ENCODE measurements at regions not wholly inside any gene's neighbourhood (a gene's known extent, or its start where the extent isn't known, plus 50 kb on each side); places are given as distances from the start of the nearest gene placed in this dataset.

- Mint-ChIP-seq H3K27me3 (ENCODE audit: insufficient read depth, unreplicated experiment) (no peaks in the 10 kb centered on the region), H3K4me1 (ENCODE audit: insufficient read depth, unreplicated experiment) (peaks cover 13% of the 10 kb centered on the region), H3K36me3 (ENCODE audit: insufficient read depth, unreplicated experiment) (no peaks in the 10 kb centered on the region), H3K9me3 (ENCODE audit: unreplicated experiment) (no peaks in the 10 kb centered on the region), H3K4me3 (ENCODE audit: unreplicated experiment) (no peak overlapping the region), H3K27ac (ENCODE audit: low read depth, unreplicated experiment) (no peak overlapping the region)
- TF ChIP-seq CTCF (IDR thresholded peaks at IDR 0.05; ENCODE audit: unreplicated experiment), result no peak
- CTCF ChIA-PET, result interaction anchor here (0.6 to 4.4 kb wide), 11 partner anchors 12 to 610 kb away, joined by 3 to 49 read pairs (median 5); no protein-coding TSS in a partner anchor
- no peak for DNase-seq (ENCODE audit: unreplicated experiment)
- intact Hi-C loops (cut with micrococcal nuclease), result loop anchor here (1.0 to 10.0 kb wide), 4 partner anchors 46 to 1172 kb away; no protein-coding TSS in a partner anchor
- POLR2A ChIA-PET, result no interaction called here
- no TSS peak for BruUV-seq (replicated peaks)
These were observed 245.5 kb downstream of the REEP3 start for GRCh38 chr10:63766745-63767137.

- peak; percentile 29 for DNase-seq (ENCODE audit: unreplicated experiment)
These were observed 246.1 kb downstream of the REEP3 start for GRCh38 chr10:63767138-63767801.

DNA sequence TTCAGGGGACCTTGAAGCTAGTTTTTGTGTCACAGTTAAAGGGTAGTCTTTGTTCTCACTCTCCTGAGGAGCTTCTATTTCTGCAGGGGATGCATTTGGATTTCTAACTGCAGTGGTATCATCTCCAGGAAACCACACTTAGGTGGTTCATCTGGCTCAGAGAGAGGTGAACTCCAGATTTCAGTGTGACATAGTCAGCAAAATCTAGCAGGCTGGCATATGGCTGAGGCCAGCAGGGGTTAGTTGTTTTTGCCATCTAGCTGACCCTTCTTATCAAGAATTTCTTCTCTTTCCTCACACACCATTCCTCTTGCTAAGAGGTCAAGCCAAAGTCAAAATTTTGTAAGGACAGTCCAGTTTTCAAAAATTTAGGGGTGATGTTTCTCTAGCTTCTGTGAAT, 248.2 kb downstream of the REEP3 start:
- intact Hi-C loops (cut with micrococcal nuclease), result loop anchor here (10.0 kb wide), 1 partner anchor 1175 kb away; no protein-coding TSS in a partner anchor
- Mint-ChIP-seq H3K27ac (ENCODE audit: low read depth, unreplicated experiment) (no peak overlapping the region), H3K9me3 (ENCODE audit: unreplicated experiment) (no peaks in the 10 kb centered on the region), H3K27me3 (ENCODE audit: insufficient read depth, unreplicated experiment) (peaks cover 16% of the 10 kb centered on the region), H3K36me3 (ENCODE audit: insufficient read depth, unreplicated experiment) (no peaks in the 10 kb centered on the region), H3K4me1 (ENCODE audit: insufficient read depth, unreplicated experiment) (peaks cover 13% of the 10 kb centered on the region), H3K4me3 (ENCODE audit: unreplicated experiment) (no peak overlapping the region)
- BruUV-seq (replicated peaks), result no TSS peak
- DNase-seq (ENCODE audit: unreplicated experiment), result no peak
- POLR2A ChIA-PET, result interaction anchor here (0.7 to 1.3 kb wide), 3 partner anchors 11 to 603 kb away, joined by 3 read pairs; no protein-coding TSS in a partner anchor
- no peak for TF ChIP-seq CTCF (IDR thresholded peaks at IDR 0.05; ENCODE audit: unreplicated experiment)
- CTCF ChIA-PET, result interaction anchor here (0.6 to 4.4 kb wide), 5 partner anchors 8 to 827 kb away, joined by 3 to 49 read pairs (median 3); no protein-coding TSS in a partner anchor

More at GRCh38 chr10:63767138-63767801, 246.1 kb downstream of the REEP3 start:
- peak; percentile 39 for TF ChIP-seq CTCF (IDR thresholded peaks at IDR 0.05; ENCODE audit: unreplicated experiment)
- Mint-ChIP-seq H3K9me3 (ENCODE audit: unreplicated experiment) (no peaks in the 10 kb centered on the region), H3K4me1 (ENCODE audit: insufficient read depth, unreplicated experiment) (peaks cover 13% of the 10 kb centered on the region), H3K4me3 (ENCODE audit: unreplicated experiment) (no peak overlapping the region), H3K27ac (ENCODE audit: low read depth, unreplicated experiment) (no peak overlapping the region), H3K27me3 (ENCODE audit: insufficient read depth, unreplicated experiment) (peaks cover under 1% of the 10 kb centered on the region), H3K36me3 (ENCODE audit: insufficient read depth, unreplicated experiment) (no peaks in the 10 kb centered on the region)
- ChIA-PET CTCF (interaction anchor here (0.6 to 4.4 kb wide), 17 partner anchors 10 to 1177 kb away, joined by 3 to 49 read pairs (median 4); no protein-coding TSS in a partner anchor), POLR2A (interaction anchor here (0.7 to 0.8 kb wide), 2 partner anchors 46 to 136 kb away, joined by 3 read pairs; no protein-coding TSS in a partner anchor)
- intact Hi-C loops (cut with micrococcal nuclease), result loop anchor here (1.0 to 10.0 kb wide), 4 partner anchors 46 to 1172 kb away; no protein-coding TSS in a partner anchor
- BruUV-seq (replicated peaks), result no TSS peak

DNA sequence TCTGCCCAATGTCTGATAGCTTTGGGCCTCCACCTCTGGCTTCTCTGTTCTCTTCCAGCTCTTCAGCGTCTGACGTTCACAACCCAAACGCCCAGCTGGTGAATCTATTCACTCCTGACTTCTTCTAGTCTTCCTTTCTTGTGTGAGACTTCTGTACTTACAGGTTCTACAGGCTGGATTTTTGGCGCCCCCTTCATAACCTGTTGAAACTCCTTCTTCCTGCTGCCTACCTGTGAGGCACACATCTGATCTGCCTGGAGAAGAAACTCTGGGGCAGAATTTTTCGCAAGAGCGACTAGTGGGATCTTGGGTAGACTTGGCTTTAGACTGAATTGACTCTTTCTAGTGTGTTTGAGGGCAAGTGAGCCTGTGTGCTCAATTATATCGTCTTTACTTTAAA, 249.3 kb downstream of the REEP3 start:
- CTCF ChIA-PET, result interaction anchor here (0.9 to 2.5 kb wide), 3 partner anchors 9 to 530 kb away, joined by 3 to 5 read pairs (median 3); no protein-coding TSS in a partner anchor
- intact Hi-C loops (cut with micrococcal nuclease), result no loop called here
- POLR2A ChIA-PET, result interaction anchor here (1.3 kb wide), 1 partner anchor 63 kb away, joined by 3 read pairs; no protein-coding TSS in a partner anchor
- TF ChIP-seq CTCF (IDR thresholded peaks at IDR 0.05; ENCODE audit: unreplicated experiment), result no peak
- no peak for DNase-seq (ENCODE audit: unreplicated experiment)
- no peaks in the 10 kb centered on the region for H3K9me3 Mint-ChIP-seq (ENCODE audit: unreplicated experiment)
- no peak overlapping the region for H3K4me3 Mint-ChIP-seq (ENCODE audit: unreplicated experiment)
- peaks cover 7% of the 10 kb centered on the region for H3K4me1 Mint-ChIP-seq (ENCODE audit: insufficient read depth, unreplicated experiment)
- H3K27ac Mint-ChIP-seq (ENCODE audit: low read depth, unreplicated experiment), result no peak overlapping the region
- BruUV-seq (replicated peaks), result no TSS peak
- H3K36me3 Mint-ChIP-seq (ENCODE audit: insufficient read depth, unreplicated experiment), result no peaks in the 10 kb centered on the region
- peaks cover 16% of the 10 kb centered on the region for H3K27me3 Mint-ChIP-seq (ENCODE audit: insufficient read depth, unreplicated experiment)

Measured in MCF 10A (cell line).